ENCODE measurements at regions not wholly inside any gene's neighbourhood (a gene's known extent, or its start where the extent isn't known, plus 50 kb on each side); places are given as distances from the start of the nearest gene placed in this dataset.

DNA sequence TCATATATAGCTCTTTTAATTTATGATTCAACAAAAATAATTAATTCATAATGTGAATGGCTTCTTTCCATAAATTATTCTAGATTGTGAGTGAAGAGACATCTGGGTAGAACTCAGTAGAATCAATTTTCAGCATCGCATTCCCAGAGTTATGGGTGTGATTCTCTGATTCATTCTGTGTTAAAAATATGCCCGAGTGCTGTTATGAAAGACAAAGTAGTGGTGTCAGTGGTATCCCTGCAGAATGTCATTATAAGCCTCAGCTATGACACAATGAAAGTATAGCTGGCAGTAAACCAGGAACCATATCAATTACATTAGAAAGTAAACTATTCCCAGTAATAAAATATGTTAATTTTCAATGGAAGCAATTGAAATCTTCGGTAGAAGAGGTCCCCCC lies 480.5 kb upstream of the SLITRK1 start:
- no peak for DNase-seq (ENCODE audit: low read depth, low spot score)

DNA sequence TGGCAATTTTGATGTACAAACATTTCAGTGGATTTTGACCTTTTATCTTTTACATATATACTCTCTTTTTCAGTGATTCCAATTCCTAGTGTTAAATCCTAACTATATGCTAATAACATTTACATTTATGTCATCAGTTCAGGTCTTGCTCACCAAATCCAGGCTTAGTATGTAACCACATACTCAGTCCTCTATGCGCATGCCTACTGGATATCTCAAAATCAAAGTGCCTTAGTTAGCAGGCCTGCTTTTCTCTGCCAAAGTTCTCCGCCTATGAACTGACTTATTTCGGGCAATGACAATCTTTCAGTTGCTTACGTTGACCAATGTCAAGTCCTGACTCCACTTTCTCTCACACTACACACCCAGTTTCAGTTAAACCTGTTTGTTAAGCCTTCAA lies 478.5 kb upstream of the SLITRK1 start:
- no peak for DNase-seq (ENCODE audit: low read depth, low spot score)

DNA sequence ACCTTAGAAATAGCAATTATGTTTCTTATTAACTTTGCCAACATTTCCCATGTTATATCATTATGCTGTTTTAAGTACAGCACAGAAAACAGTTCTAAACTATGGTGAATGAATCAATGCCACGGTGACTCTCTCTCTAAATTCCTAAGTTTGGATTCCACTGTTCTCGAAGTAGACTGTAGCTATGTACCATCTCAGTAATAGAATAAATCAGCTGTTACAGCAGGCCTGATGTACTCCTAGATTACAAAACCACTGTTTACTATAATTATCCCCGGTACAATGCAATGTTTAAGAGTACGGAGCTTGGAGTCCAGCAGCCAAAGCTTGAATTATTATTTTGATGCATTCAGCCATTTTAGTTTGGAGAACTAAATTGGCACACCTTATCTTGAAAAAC lies 476.3 kb upstream of the SLITRK1 start:
- peak; percentile 3 for DNase-seq (ENCODE audit: low read depth, low spot score)

DNA sequence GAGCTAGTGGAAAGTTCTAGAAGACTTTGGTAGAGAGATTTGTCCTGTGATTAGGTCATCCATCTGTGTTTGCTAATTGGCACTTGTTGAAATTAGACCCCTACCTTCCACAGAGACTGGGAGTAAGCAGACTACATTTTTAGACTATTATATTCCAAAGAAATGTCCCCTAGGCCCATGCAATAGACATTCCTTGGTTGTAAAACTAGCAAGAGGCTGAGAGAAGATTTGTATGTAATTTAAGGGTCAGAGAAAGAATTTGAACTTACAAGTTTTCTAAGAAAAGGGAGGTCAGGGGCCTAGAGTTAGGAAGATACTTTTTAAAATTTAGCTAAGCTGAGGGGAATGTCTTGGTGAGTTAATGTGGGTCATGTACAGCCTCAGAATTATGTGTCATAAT lies 470.7 kb upstream of the SLITRK1 start:
- no peak for DNase-seq (ENCODE audit: low read depth, low spot score)

DNA sequence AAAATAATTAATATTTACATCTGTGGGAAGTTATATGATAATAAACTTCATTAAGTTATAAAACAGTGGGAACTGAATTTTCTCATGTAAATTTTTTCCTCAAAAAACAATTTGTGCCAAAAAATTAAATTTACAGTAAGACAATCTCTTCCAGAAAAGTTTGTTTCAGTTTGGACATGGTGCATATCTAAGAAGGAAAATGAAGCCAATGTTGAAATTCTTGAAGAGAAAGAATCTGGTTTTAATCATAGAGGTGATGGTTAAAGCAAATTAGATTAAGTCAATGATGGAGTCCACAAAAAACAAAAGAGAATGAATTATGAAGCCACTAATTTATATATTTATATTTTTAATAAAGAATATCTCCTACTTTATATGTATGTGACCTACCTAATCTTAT lies 457.2 kb upstream of the SLITRK1 start:
- no peak for DNase-seq (ENCODE audit: low read depth, low spot score)

DNA sequence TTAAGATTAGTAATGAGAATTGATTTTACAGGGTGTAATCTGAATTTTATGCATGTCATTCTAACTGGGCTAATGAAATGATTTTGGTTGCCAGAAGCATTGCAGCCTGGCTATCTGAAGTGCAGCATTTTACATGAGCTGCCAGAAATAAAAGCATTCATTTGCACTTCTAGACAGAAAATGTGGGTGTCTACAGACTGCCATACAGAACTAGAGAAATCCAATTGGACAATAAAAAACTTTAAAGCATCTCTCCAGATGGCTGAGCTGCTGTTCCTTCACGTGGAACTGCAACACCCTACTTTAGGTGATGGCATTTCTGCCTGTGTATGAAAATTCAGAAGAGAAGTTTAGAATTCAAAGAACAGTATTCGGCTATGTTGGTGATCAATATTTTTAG lies 450.1 kb upstream of the SLITRK1 start:
- no peak for DNase-seq (ENCODE audit: low read depth, low spot score)

DNA sequence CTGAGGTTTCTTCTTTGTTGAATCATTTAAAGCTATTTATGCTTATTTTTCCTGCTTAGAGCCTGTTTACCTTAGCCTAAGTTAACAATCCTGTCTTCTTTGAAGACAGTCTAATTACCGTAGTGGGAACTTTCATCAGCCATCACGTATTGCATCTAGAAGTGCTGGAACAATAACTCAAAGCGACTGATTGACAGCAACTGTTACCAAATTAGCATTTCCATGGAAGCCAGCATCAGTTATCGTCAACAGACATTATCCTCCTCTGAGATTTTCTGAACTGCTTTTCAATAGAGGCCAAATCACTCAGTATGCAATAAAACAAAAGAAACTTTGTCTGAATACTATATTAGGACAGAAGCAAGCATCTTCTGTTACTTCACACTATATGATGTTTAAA lies 433.3 kb upstream of the SLITRK1 start:
- DNase-seq (ENCODE audit: low read depth, low spot score) = peak; percentile 6

DNA sequence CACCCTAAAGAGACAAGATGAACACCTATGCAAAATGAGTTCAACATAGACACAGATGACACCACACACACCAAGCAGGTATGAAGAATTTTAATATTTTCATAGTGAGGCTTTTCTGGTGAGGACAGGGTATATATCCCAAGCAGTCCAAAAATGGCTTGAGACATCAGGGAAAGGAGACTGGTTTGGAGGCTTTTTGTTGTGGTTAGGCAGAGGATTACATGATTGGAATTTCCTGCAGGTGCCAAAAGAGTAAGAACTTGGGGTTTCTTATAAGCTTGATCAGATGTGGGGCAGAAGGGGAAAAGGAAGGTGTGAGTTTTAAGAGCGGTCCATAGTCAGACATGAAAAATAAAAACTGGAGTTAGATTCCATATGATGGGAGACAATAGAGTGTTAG lies 420.8 kb upstream of the SLITRK1 start:
- DNase-seq (ENCODE audit: low read depth, low spot score) = peak; percentile 1

DNA sequence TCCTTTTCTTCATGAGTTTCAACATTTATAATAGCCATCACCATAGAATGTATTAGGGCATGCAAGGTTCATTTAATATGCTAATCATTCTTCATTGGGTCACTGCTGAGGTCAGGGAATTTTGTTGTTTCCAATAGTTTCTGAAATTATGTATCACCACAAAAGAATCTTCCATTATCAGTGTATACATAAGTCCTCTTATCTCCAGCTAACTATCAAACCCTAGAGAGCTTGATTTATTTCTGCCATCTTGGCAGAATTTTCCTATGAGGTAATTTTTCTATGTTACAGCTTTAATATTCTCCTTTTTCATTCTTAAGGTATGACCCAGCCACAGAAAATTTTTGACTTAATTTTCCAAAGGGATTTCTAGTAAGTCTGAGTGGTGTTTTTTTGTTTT lies 415.0 kb upstream of the SLITRK1 start:
- no peak for DNase-seq (ENCODE audit: low read depth, low spot score)

DNA sequence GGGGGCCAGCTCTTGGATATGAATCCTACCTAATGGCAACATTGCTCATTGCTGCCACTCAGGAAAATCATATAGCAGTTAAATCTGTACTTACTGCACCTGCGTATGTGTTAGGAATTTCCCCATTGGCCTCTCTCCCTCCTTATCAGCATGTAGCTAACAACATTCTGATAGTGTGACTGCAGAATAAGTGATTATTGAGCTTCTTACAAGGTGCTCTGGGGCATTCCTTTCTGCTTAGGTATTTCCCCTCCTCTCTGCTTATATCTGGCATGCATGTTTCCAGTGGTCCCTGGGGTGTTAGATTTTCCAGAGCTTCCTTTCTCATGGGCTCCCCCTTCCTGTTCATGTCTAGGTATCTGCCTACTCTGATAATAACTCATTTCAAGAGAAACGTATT lies 414.1 kb upstream of the SLITRK1 start:
- DNase-seq (ENCODE audit: low read depth, low spot score) = peak; percentile 1

DNA sequence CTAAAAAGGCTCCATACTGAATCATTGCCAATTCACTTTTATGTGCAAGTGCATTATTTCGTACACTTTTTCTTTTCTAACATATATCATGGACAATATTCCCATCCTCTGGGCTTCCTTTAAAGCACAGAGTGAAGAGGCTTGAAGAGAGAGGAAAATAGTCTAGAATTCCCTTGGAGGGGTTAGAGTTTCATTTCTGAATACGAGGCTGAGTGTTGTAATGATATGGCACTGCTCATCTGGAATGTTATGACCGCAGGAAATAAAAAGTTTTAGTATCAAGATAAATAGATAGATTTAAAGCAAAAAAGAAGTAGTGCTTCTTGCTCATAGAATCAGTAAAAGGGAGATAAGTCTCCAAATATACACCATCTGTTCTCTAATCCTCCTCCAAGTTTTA lies 412.3 kb upstream of the SLITRK1 start:
- no peak for DNase-seq (ENCODE audit: low read depth, low spot score)

DNA sequence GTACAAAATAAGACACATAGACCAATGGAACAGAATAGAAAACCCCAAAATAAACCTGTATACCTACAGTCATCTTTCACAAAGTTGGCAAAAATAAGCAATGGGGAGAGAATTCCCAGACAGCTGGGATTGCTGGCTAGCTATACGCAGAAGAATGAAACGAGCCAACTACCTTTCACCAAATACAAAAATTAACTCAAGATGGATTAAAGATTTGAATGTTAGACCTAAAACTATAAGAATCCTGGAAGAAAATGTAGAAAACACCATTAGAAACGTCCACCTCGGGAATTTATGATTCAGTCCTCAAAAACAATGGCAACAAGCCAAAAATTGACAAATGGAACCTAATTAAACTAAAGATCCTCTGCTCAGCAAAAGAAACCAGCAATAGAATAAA lies 408.1 kb upstream of the SLITRK1 start:
- DNase-seq (ENCODE audit: low read depth, low spot score) = no peak

DNA sequence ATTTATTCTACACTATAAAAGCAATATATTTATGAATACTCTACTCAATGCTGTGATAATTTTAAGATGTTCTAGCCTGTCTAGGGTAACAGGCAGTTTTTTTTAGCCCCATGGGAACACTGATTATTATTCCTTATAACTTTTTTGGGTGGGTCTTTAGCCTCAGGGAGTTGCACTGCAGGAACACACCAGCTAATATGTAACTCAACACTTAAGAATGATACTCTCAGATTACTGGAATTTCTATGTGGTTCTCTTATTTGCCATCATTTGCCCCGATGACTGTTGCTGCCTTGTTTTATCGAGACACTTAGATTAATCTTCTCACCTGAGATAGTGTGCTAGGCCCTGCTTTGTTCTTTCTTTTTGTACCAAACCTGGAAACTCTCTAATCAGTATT lies 396.9 kb upstream of the SLITRK1 start:
- DNase-seq (ENCODE audit: low read depth, low spot score) = peak; percentile 6

DNA sequence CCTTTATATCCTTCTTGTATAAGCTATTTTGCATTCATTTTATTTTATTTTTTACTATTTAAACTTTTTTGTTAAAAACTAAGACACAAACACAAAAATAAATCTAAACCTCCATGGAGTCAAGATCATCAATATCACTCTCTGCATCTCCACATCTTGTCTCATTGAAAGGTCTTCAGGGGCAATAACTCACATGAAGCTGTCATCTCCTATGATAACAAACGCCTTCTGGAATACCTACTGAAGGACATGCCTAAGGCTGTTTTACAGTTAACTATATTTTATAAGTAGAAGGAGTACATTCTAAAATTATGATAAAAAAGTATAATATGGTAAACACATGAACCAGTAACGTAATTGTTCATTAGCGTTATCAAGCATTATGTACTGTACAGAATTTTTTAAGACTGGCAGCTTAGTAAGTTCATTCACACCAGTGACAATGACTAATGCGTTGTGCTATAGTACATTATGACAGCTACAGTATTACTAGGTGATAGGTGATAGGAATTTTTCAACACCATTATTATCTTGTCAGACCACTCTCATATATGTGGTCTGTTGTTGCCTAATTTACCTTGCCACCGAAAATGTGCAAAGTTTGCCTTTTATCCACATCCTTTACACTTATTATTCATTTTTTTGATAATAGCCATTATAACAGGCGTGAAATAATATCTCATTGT lies 390.7 kb upstream of the SLITRK1 start:
- DNase-seq (ENCODE audit: low read depth, low spot score) = no peak

DNA sequence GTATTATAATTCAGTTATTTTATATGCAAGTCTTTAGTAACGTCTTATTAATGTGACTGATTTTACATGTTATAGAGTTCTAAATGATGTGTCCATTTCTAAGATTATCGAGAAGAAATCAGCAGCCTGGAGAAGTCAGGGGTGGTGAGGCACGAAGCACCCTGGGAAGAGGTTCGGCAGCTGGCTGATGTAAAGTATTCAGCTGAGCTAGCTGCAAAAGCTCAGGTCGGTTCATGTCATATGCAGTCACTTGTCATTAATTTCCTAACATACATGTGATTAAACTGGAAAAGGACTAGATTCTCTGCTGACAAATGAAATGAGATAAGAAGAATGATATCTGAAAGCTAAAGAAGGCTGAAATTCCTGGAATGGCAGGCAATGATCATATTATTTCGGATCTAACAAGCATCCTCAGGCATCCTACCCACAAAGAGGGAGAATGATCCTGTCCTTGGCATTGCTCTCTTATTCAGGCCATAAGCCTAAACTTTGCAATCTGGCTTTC lies 383.0 kb upstream of the SLITRK1 start:
- no peak for DNase-seq (ENCODE audit: low read depth, low spot score)

DNA sequence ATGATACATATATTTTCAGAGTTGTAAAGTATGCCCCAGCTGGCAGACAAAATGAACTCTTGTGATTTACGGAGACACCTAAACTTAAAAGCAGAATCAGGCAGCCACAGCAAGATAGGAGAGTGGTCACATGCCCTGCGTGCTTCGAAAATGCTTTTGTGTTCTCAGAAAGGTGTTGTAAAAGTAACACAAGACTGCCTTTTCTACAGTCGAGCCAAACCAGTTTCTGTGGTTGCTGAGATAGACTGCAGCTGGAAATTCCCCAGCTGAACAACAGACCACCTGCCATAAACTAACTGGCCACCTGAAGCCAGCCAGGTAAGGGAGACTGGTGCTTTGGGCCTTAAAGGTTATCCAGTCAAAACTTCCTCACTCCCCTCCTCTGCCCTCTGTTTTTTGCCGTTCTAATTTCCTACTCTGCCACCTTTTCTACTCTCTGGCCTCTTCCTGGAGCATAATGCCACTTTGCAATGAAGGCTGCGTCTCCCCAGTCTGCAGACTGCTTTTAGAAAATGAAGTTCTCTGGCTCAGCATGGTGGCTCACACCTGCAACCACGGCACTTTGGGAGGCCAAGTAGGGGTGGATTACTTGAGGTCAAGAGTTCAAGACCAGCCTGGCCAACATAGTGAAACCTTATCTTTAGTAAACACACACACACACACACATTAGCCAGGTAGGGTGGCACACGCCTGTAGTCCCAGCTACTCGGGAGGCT lies 381.2 kb upstream of the SLITRK1 start:
- no peak for DNase-seq (ENCODE audit: low read depth, low spot score)

DNA sequence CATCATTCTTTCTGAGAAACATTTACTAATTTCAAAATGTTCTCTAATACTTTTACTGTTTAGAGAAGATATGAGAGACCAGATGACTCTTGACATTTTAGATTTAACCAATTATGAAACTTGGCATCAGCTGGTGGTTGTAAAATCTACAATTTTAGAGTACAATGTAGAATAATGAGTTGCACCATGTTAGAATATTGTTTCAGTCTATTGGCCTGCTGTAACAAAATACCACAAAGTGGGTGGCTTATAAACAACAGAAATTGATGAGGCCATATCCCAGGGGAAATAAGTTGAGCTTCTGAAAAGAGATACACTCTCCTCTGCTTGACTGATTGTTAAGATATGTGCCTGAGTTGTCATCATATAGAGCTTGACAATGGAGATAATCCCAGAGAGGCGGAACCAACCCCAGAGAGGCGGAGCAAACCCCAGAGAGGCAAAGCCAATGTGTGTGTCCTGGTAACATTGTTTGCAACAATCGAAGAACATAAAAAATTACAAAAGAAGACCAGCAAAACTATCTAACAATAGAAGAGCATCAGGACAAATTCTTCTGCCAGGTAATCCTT lies 373.0 kb upstream of the SLITRK1 start:
- no peak for DNase-seq (ENCODE audit: low read depth, low spot score)

DNA sequence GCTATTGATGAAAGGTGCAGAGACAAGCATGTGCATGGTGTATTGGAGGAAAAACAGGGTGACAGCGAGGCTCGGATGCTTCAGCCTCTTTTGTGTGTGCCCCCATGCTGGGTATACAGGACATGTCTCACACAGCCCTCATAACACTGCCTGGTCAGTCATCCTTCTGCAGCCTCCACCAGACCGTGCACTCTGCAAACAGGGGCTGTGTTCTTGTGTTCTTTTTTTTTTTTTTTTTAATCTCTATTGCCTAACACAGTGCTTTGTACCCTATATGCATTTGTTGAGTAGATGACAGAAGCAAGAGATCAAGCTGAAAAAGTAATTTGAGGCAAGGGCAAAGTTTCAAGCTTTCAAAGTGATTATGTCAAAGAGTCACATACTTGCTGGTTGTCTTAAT lies 367.2 kb upstream of the SLITRK1 start:
- no peak for DNase-seq (ENCODE audit: low read depth, low spot score)

DNA sequence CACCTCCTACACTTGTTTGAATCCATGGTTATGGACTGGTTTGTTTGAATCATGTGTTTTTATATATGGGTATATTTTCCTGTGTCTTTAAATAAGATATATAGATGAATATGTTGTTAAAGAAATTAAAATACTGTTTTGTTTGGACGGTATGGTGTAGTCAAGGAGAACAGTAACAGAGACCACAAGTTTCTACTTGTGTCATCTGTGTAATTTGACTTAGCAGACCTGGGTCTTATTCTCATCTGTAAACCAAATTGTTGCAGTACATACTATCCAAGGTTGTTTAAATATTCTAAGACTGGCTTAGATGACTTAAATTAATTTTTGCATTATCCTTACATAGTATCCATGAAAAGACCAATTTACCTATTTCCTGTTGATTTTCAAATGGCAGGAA lies 361.1 kb upstream of the SLITRK1 start:
- no peak for DNase-seq (ENCODE audit: low read depth, low spot score)

DNA sequence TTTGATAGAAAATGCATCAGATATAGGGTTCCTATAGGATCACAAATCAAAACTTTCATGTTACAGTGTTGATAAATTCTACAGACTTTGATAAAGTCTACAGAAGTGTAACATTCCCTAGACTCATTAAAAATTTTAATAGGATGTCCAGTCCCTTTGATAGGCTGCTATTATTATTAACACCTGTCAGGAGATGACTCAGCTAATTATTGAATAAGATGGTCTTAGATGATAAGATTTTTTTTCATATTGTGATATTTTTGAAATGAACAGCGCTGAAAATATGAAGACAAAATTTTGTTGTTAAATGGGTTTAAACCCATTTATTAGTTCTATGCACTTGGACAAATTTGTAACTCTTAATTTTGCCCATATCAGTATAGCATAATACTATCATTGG lies 356.8 kb upstream of the SLITRK1 start:
- no peak for DNase-seq (ENCODE audit: low read depth, low spot score)

DNA sequence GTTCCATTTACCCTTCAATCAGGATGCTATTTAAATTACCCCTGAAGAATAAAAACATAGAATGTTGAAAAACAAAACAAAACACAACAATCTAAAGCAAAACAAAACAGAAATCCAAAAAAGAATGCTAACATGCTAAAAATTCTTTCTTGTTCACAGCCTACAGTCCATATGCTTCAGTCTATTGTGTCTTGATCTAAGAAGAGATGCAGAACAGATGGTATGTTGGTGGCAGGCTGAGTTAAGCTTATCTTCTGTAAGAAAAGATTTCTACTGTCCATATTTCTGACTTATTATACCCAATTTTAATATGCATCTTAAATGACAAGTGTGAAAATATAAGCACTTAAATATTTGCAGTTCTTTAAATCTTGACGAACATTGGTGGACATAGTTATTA lies 356.1 kb upstream of the SLITRK1 start:
- DNase-seq (ENCODE audit: low read depth, low spot score) = no peak

DNA sequence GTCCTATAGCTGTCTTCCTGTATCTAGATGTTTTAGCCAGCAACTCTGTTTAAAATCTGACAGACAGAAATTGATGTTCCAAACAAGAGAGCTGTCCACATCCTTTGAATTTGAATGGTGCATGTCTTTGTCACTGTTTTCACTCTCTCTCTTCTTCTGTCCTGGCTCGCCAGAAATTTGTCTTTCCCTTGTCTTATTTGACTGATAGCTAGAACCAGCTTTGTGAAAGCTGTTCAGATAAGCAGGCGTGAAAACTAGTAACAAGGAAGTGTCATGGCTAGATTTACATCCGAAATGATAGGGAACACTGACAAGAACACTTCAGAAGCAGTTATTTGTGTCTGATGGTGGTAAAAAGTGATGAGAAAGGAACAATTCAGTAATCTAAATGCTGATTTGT lies 354.9 kb upstream of the SLITRK1 start:
- DNase-seq (ENCODE audit: low read depth, low spot score) = no peak

DNA sequence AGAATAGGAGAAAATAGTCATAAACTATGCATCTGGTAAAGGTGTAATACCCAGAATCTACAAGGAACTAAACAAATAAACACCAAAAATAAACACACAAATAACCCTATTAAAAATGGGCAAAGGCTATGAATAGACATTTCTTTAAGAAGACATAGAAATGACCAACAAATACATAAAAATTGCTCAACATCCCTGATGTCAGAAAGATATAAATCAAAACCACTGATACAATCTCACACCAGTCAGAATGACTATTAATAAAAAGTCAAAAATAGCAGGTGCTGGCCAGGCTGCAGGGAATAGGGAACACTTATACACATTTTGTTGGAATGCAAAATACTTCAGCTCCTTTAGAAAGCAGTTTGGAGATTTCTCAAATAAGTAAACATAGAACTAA lies 352.1 kb upstream of the SLITRK1 start:
- no peak for DNase-seq (ENCODE audit: low read depth, low spot score)

Data from astrocyte of the hippocampus (primary cell).